HEK293T (cell line): ENCODE measurements at regions not wholly inside any gene's neighbourhood (a gene's known extent, or its start where the extent isn't known, plus 50 kb on each side); places are given as distances from the start of the nearest gene placed in this dataset.

ENCODE experiments used
- BHLHE40 ChIP-seq: fragments of 450-650 bp; IDR thresholded peaks from 2 replicates; pipeline ENCODE4 v1.6.1; 2016; ENCODE audit warnings: mild to moderate bottlenecking, moderate library complexity, borderline replicate concordance
- ELF4 ChIP-seq: fragments of 450-650 bp; IDR thresholded peaks from 2 replicates; pipeline ENCODE4 v1.6.1; 2017; ENCODE audit warnings: antibody characterized with exemption
- FOXA1 ChIP-seq: fragments of 450-650 bp; IDR thresholded peaks from 2 replicates; pipeline ENCODE4 v1.6.1; 2016; ENCODE audit warnings: mild to moderate bottlenecking
- FOXK2 ChIP-seq: fragments of 450-650 bp; IDR thresholded peaks from 2 replicates; pipeline ENCODE4 v1.6.1; 2016; ENCODE audit warnings: mild to moderate bottlenecking
- FOXM1 ChIP-seq: fragments of 450-650 bp; IDR thresholded peaks from 2 replicates; pipeline ENCODE4 v1.6.1; 2017; ENCODE audit warnings: mild to moderate bottlenecking, borderline replicate concordance
- L3MBTL2 ChIP-seq: fragments of 450-650 bp; conservative IDR thresholded peaks from 2 replicates; pipeline ENCODE4 v1.6.1; 2016; ENCODE audit warnings: mild to moderate bottlenecking
- NFRKB ChIP-seq: fragments of 450-650 bp; IDR thresholded peaks from 2 replicates; pipeline ENCODE4 v1.6.1; 2016; ENCODE audit warnings: mild to moderate bottlenecking, moderate library complexity
- SUZ12 ChIP-seq: fragments of 450-650 bp; IDR thresholded peaks from 2 replicates; pipeline ENCODE4 v1.6.1; 2016; ENCODE audit warnings: mild to moderate bottlenecking
- TARDBP ChIP-seq: fragments of 450-650 bp; IDR thresholded peaks from 2 replicates; pipeline ENCODE4 v1.6.1; 2016
- TF ChIP-seq, protein P1 (sequence below): fragments of 450-650 bp; IDR thresholded peaks from 2 replicates; pipeline ENCODE4 v1.6.1; 2016

DNA sequence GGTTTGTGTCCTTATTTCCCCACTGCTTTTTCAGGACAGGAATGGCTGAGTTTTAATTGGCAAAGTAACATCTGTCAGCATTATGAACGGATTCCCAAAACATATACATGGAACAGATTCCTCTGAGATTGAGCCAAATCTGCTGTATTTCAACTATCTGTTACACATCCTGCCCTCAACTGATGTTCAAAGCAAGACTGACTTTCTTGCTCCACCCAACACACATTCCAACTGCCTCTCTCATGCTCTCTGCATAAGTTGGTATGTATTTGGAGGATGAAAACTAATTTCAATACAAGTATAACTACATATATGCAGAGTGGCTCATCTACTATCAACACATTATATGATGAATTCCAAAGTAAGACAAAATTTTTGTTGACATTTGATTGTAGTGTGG, 342.2 kb downstream of the GATA3 start:
- TF ChIP-seq, protein P1, sequence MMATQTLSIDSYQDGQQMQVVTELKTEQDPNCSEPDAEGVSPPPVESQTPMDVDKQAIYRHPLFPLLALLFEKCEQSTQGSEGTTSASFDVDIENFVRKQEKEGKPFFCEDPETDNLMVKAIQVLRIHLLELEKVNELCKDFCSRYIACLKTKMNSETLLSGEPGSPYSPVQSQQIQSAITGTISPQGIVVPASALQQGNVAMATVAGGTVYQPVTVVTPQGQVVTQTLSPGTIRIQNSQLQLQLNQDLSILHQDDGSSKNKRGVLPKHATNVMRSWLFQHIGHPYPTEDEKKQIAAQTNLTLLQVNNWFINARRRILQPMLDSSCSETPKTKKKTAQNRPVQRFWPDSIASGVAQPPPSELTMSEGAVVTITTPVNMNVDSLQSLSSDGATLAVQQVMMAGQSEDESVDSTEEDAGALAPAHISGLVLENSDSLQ, result no peak
- no peak for TF ChIP-seq FOXM1
- no peak for TF ChIP-seq FOXA1
- no peak for TF ChIP-seq ELF4
- no peak for TF ChIP-seq TARDBP
- TF ChIP-seq L3MBTL2, result no peak
- no peak for TF ChIP-seq BHLHE40
- no peak for TF ChIP-seq NFRKB
- TF ChIP-seq FOXK2, result no peak
- no peak for TF ChIP-seq SUZ12
